Gastrocnemius medialis (tissue), 4 donors: ENCODE measurements at regions not wholly inside any gene's neighbourhood (a gene's known extent, or its start where the extent isn't known, plus 50 kb on each side); places are given as distances from the start of the nearest gene placed in this dataset.

Source experiments
- POLR2A ChIP-seq, 2 donors: fragments of 450-650 bp; IDR thresholded peaks; one replicate each; pipeline ENCODE4 v1.6.1; 2017; ENCODE audit warnings: antibody characterized with exemption in 2 of 2, mild to moderate bottlenecking in 2 of 2, moderate library complexity in 2 of 2
- TF ChIP-seq, protein P1 (sequence below), 5 experiments: fragments of 450-650 bp in 3 of 5; fragments of 200-600 bp in 2 of 5; sonication (generic) in 2 of 5; IDR thresholded peaks in 4 of 5; conservative IDR thresholded peaks in 1 of 5; 1 replicate in 4 of 5; 2 replicates in 1 of 5; pipeline ENCODE4 v1.5.1; 2016 to 2019; ENCODE audit warnings: antibody characterized with exemption in 5 of 5, mild to moderate bottlenecking in 3 of 5, moderate library complexity in 3 of 5

DNA sequence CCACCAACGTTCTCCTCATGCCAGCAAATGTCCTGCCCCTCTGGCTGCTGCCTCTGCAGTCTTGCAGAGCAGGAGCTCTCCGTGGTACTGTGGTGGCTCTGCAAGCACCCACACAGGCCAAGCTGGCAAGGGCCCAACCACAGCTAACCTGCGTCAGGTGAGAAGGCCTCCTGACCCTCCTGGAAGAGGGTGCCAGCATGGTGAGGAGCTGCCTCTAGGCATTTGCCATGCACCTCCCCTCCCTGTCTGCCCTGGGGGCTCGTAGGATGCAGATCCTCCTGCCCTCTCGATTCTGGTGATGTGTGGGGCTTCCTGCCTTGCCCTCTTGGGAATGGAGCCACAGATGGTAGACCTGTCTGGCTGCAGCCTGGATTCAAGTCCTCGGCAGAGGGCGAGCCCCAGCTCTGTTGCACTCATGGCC, 1408.8 kb downstream of the TBC1D22A start:
- TF ChIP-seq, protein P1, sequence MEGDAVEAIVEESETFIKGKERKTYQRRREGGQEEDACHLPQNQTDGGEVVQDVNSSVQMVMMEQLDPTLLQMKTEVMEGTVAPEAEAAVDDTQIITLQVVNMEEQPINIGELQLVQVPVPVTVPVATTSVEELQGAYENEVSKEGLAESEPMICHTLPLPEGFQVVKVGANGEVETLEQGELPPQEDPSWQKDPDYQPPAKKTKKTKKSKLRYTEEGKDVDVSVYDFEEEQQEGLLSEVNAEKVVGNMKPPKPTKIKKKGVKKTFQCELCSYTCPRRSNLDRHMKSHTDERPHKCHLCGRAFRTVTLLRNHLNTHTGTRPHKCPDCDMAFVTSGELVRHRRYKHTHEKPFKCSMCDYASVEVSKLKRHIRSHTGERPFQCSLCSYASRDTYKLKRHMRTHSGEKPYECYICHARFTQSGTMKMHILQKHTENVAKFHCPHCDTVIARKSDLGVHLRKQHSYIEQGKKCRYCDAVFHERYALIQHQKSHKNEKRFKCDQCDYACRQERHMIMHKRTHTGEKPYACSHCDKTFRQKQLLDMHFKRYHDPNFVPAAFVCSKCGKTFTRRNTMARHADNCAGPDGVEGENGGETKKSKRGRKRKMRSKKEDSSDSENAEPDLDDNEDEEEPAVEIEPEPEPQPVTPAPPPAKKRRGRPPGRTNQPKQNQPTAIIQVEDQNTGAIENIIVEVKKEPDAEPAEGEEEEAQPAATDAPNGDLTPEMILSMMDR (IDR thresholded peaks at IDR 0.05 in 4 of 5, conservative IDR thresholded peaks at IDR 0.05 in 1 of 5): no peak
- TF ChIP-seq POLR2A (IDR thresholded peaks at IDR 0.05): no peak
